Smooth muscle cell (in vitro differentiated cells): ENCODE measurements at regions not wholly inside any gene's neighbourhood (a gene's known extent, or its start where the extent isn't known, plus 50 kb on each side); places are given as distances from the start of the nearest gene placed in this dataset.

Experiments used
- DNase-seq: peaks from one replicate; lab custom pipeline; 2025; ENCODE audit not compliant: unreplicated experiment; lab: John Stamatoyannopoulos, UW
- H2AFZ ChIP-seq: fragments of 200-600 bp; sonication (generic); 2 replicates; pipeline ENCODE4 v1.6.0; 2016; ENCODE audit warnings: antibody characterized with exemption, low read depth, mild to moderate bottlenecking
- H3F3A ChIP-seq: fragments of 200-600 bp; sonication (generic); 2 replicates; pipeline ENCODE4 v1.6.0; 2017; ENCODE audit warnings: antibody characterized with exemption, low read depth
- H3K27ac ChIP-seq: fragments of 200-600 bp; sonication (generic); 2 replicates; pipeline ENCODE4 v1.5.1; 2016; ENCODE audit warnings: low read depth, mild to moderate bottlenecking
- H3K27me3 ChIP-seq: fragments of 200-600 bp; sonication (generic); 2 replicates; pipeline ENCODE4 v1.6.1; 2016; ENCODE audit warnings: low read depth, mild to moderate bottlenecking
- H3K36me3 ChIP-seq: fragments of 200-600 bp; sonication (generic); 2 replicates; pipeline ENCODE4 v1.5.1; 2016; ENCODE audit warnings: low read depth
- H3K4me1 ChIP-seq: fragments of 200-600 bp; sonication (generic); 2 replicates; pipeline ENCODE4 v1.5.1; 2016; ENCODE audit warnings: low read depth
- H3K4me2 ChIP-seq: fragments of 200-600 bp; sonication (generic); 2 replicates; pipeline ENCODE4 v1.6.0; 2016; ENCODE audit warnings: mild to moderate bottlenecking
- H3K4me3 ChIP-seq: fragments of 200-600 bp; sonication (generic); 2 replicates; pipeline ENCODE4 v1.5.1; 2016; ENCODE audit warnings: mild to moderate bottlenecking
- H3K79me2 ChIP-seq: fragments of 200-600 bp; sonication (generic); 2 replicates; pipeline ENCODE4 v1.6.0; 2016; ENCODE audit warnings: low read depth, mild to moderate bottlenecking
- H3K9ac ChIP-seq: fragments of 200-600 bp; sonication (generic); 2 replicates; pipeline ENCODE4 v1.6.0; 2016; ENCODE audit warnings: low read depth
- H3K9me3 ChIP-seq: fragments of 200-600 bp; sonication (generic); replicated peaks from 2 replicates; pipeline ENCODE4 v1.5.1; 2016; ENCODE audit warnings: low read depth
- H4K20me1 ChIP-seq: fragments of 200-600 bp; sonication (generic); 2 replicates; pipeline ENCODE4 v1.6.0; 2016; ENCODE audit warnings: low read depth
- CTCF ChIP-seq: fragments of 200-600 bp; sonication (generic); IDR thresholded peaks from 2 replicates; pipeline ENCODE4 v1.5.1; 2017; ENCODE audit warnings: borderline replicate concordance, mild to moderate bottlenecking, antibody characterized with exemption; ENCODE audit not compliant: insufficient read depth, poor library complexity, severe bottlenecking
- WGBS: methylation state at CpG from one replicate; pipeline ENCODE4 v1.1.7; 2016; ENCODE audit warnings: low lambda C conversion rate; 5-methylcytosine and 5-hydroxymethylcytosine counted together

GRCh38 chr5:52376592-52376991 lies 411.1 kb upstream of the ITGA1 start:
- TF ChIP-seq CTCF, result no peak
- Histone ChIP-seq H3K27me3 (no peaks in the 10 kb centered on the region), H3F3A (no peaks in the 10 kb centered on the region), H3K27ac (no peak overlapping the region), H3K79me2 (no peaks in the 10 kb centered on the region), H4K20me1 (no peaks in the 10 kb centered on the region), H3K4me2 (no peak overlapping the region), H3K9me3 (no peaks in the 10 kb centered on the region), H3K4me3 (no peak overlapping the region), H3K36me3 (no peaks in the 10 kb centered on the region), H3K9ac (no peak overlapping the region), H3K4me1 (no peaks in the 10 kb centered on the region), H2AFZ (no peak overlapping the region)
- no peak for DNase-seq
- WGBS, result 91% methylated on average over 7 of the region's 7 CpGs

GRCh38 chr5:52378237-52378636 lies 409.5 kb upstream of the ITGA1 start:
- DNase-seq, result no peak
- no peaks in the 10 kb centered on the region for H3K27me3 ChIP-seq
- H3K9ac ChIP-seq, result no peak overlapping the region
- no peak overlapping the region for H3K4me2 ChIP-seq
- H3K4me3 ChIP-seq, result no peak overlapping the region
- H3F3A ChIP-seq, result no peaks in the 10 kb centered on the region
- no peak overlapping the region for H3K27ac ChIP-seq
- no peaks in the 10 kb centered on the region for H3K79me2 ChIP-seq
- H3K36me3 ChIP-seq, result no peaks in the 10 kb centered on the region
- H4K20me1 ChIP-seq, result no peaks in the 10 kb centered on the region
- TF ChIP-seq CTCF, result no peak
- H3K9me3 ChIP-seq, result no peaks in the 10 kb centered on the region
- no peaks in the 10 kb centered on the region for H3K4me1 ChIP-seq
- no peak overlapping the region for H2AFZ ChIP-seq

GRCh38 chr5:52388349-52388748 lies 399.4 kb upstream of the ITGA1 start:
- Histone ChIP-seq H2AFZ (no peak overlapping the region), H3K27me3 (no peaks in the 10 kb centered on the region), H3K9me3 (no peaks in the 10 kb centered on the region), H4K20me1 (no peaks in the 10 kb centered on the region), H3F3A (no peaks in the 10 kb centered on the region), H3K36me3 (no peaks in the 10 kb centered on the region), H3K79me2 (no peaks in the 10 kb centered on the region), H3K4me1 (no peaks in the 10 kb centered on the region), H3K4me2 (no peak overlapping the region), H3K9ac (no peak overlapping the region), H3K4me3 (no peak overlapping the region), H3K27ac (no peak overlapping the region)
- no peak for TF ChIP-seq CTCF
- 93% methylated on average over 3 of the region's 3 CpGs for WGBS
- no peak for DNase-seq

- Histone ChIP-seq H3K4me1 (no peaks in the 10 kb centered on the region), H3K4me2 (no peak overlapping the region), H4K20me1 (no peaks in the 10 kb centered on the region), H3K4me3 (no peak overlapping the region), H3K36me3 (no peaks in the 10 kb centered on the region), H3K79me2 (no peaks in the 10 kb centered on the region), H3K9ac (no peak overlapping the region), H3K27me3 (no peaks in the 10 kb centered on the region), H3K27ac (no peak overlapping the region), H2AFZ (no peak overlapping the region), H3K9me3 (no peaks in the 10 kb centered on the region), H3F3A (no peaks in the 10 kb centered on the region)
- no peak for TF ChIP-seq CTCF
- 67% methylated on average over 3 of the region's 3 CpGs for WGBS
- no peak for DNase-seq
Observed at GRCh38 chr5:52392321-52392720, 395.4 kb upstream of the ITGA1 start.
